HepG2 (cell line): ENCODE measurements at regions not wholly inside any gene's neighbourhood (a gene's known extent, or its start where the extent isn't known, plus 50 kb on each side); places are given as distances from the start of the nearest gene placed in this dataset.

Source experiments
- ATAC-seq: fragments of 200-7000 bp; cut with Tn5 transposase; 3 replicates; pipeline ENCODE4 v1.9.1; 2020; ENCODE audit warnings: mild to moderate bottlenecking, moderate library complexity
- BruUV-seq: library from RNA; stranded (reverse); fragments of 400-500 nt; replicated peaks from 2 replicates; lab custom pipeline; 2021; lab: Mats Ljungman, UMichigan
- CTCF ChIA-PET: fragments of 300-600 bp; formaldehyde crosslinking; extraction: SDS; loops from one replicate; lab custom pipeline; 2021; ENCODE audit warnings: low total read pairs, inconsistent platforms, low intra/inter-chr PET ratio; lab: Yijun Ruan, JAX
- POLR2A ChIA-PET: fragments of 350-600 bp; sonication (Branson Sonifier 250); formaldehyde crosslinking; loops from one replicate; lab custom pipeline; 2020; ENCODE audit warnings: antibody characterized with exemption, inconsistent platforms; lab: Yijun Ruan, JAX
- DNase-seq: peaks from one replicate; pipeline ENCODE4 v3.0.0-alpha.2; 2015; ENCODE audit warnings: low spot score
- FAIRE-seq: peaks from 3 replicates; lab custom pipeline; 2011; peaks lifted over from hg19 to GRCh38; lab: Jason Lieb, UNC
- H2AFZ ChIP-seq: one replicate; pipeline ENCODE4 v1.6.1; 2011; ENCODE audit warnings: low read length, inconsistent platforms
- H3K27ac ChIP-seq: fragments of 300-600 bp; 3 replicates; pipeline ENCODE4 v1.8.0; 2011; ENCODE audit warnings: mixed run types, mild to moderate bottlenecking, mixed read lengths, low read length, inconsistent platforms; ENCODE audit not compliant: insufficient read depth; ENCODE audit errors: extremely low read length
- H3K27me3 ChIP-seq, 2 experiments: fragments of 200-600 bp in 1 of 2; 2 replicates in 1 of 2; 3 replicates in 1 of 2; pipeline versions ENCODE4 v1.6.0 to v1.8.0; 2011; ENCODE audit warnings: low read length in 2 of 2, mild to moderate bottlenecking in 2 of 2, moderate library complexity in 2 of 2, inconsistent platforms in 1 of 2; ENCODE audit not compliant: insufficient read depth in 2 of 2, control insufficient read depth in 1 of 2
- H3K36me3 ChIP-seq, 2 experiments: fragments of 200-600 bp in 1 of 2; replicated peaks in 1 of 2; 2 replicates in 1 of 2; 3 replicates in 1 of 2; pipeline versions ENCODE4 v1.5.1 to v1.8.0; 2011; ENCODE audit warnings: low read length in 2 of 2, inconsistent platforms in 1 of 2; ENCODE audit not compliant: insufficient read depth in 2 of 2, control insufficient read depth in 1 of 2
- H3K4me1 ChIP-seq: 2 replicates; pipeline ENCODE4 v1.5.1; 2012; ENCODE audit warnings: low read length, inconsistent platforms; ENCODE audit not compliant: insufficient read depth
- H3K4me2 ChIP-seq: 2 replicates; pipeline ENCODE4 v1.6.0; 2011; ENCODE audit warnings: low read depth, low read length, inconsistent platforms
- H3K4me3 ChIP-seq, 3 experiments: fragments of 200-600 bp in 1 of 3; sonication (generic), shearing (Covaris generic) in 1 of 3; replicated peaks in 1 of 3; 2 replicates each; pipeline ENCODE4 v1.5.1; 2011 to 2016; ENCODE audit warnings: low read length in 3 of 3, inconsistent platforms in 2 of 3, low read depth in 2 of 3, mild to moderate bottlenecking in 2 of 3, control low read depth in 1 of 3, mixed read lengths in 1 of 3; ENCODE audit not compliant: insufficient read depth in 1 of 3
- H3K79me2 ChIP-seq: one replicate; pipeline ENCODE4 v1.6.1; 2011; ENCODE audit warnings: low read length, inconsistent platforms; ENCODE audit not compliant: insufficient read depth
- H3K9ac ChIP-seq: 2 replicates; pipeline ENCODE4 v1.6.0; 2011; ENCODE audit warnings: mild to moderate bottlenecking, low read depth, low read length, inconsistent platforms; ENCODE audit not compliant: insufficient read depth
- H3K9me3 ChIP-seq: 2 replicates; pipeline ENCODE4 v1.5.1; 2012; ENCODE audit warnings: mild to moderate bottlenecking, low read length
- H4K20me1 ChIP-seq: 2 replicates; pipeline ENCODE4 v1.6.0; 2011; ENCODE audit warnings: inconsistent platforms, mild to moderate bottlenecking, low read length, moderate library complexity; ENCODE audit not compliant: insufficient read depth
- CREB1 ChIP-seq, 2 experiments: fragments of 450-650 bp in 1 of 2; IDR thresholded peaks; 2 replicates each; pipeline ENCODE4 v1.6.1; 2016 to 2017; ENCODE audit warnings: control low read depth in 1 of 2, mild to moderate bottlenecking in 1 of 2, missing compliant biosample characterization in 1 of 2, missing genetic modification characterization in 1 of 2
- DPF2 ChIP-seq: sonication (generic); formaldehyde crosslinking; IDR thresholded peaks from 2 replicates; pipeline ENCODE4 v1.4.0; 2020; ENCODE audit warnings: mild to moderate bottlenecking, low read depth, missing genetic modification reagents, borderline replicate concordance
- EEA1 ChIP-seq: sonication (generic); formaldehyde crosslinking; IDR thresholded peaks from 2 replicates; pipeline ENCODE4 v1.5.1; 2020; ENCODE audit warnings: mild to moderate bottlenecking, missing genetic modification reagents, borderline replicate concordance
- FOXP1 ChIP-seq, 2 experiments: fragments of 450-650 bp in 1 of 2; IDR thresholded peaks; 2 replicates each; pipeline ENCODE4 v1.6.1; 2017 to 2018; ENCODE audit warnings: antibody characterized with exemption in 1 of 2
- GATA4 ChIP-seq: sonication (generic); IDR thresholded peaks from 2 replicates; pipeline ENCODE4 v1.6.1; 2016; ENCODE audit warnings: antibody characterized with exemption, low read depth, borderline replicate concordance
- HNRNPK ChIP-seq: fragments of 200-400 bp; formaldehyde crosslinking; IDR thresholded peaks from 2 replicates; pipeline ENCODE4 v1.6.1; 2018; ENCODE audit warnings: low read length, low read depth, moderate library complexity, mild to moderate bottlenecking; ENCODE audit not compliant: poor library complexity, severe bottlenecking
- MBNL3 ChIP-seq: fragments of 250-450 bp; sonication (Bioruptor Pico); conservative IDR thresholded peaks from 2 replicates; pipeline ENCODE4 v1.8.0; 2022; ENCODE audit warnings: mild to moderate bottlenecking, inconsistent platforms
- MED13 ChIP-seq: sonication (generic); formaldehyde crosslinking; IDR thresholded peaks from 2 replicates; pipeline ENCODE4 v1.5.0; 2020; ENCODE audit warnings: missing genetic modification reagents
- NFE2 ChIP-seq: sonication (generic); formaldehyde crosslinking; IDR thresholded peaks from 2 replicates; pipeline ENCODE4 v1.4.0; 2020; ENCODE audit warnings: missing genetic modification reagents
- SMAD9 ChIP-seq: sonication (generic); formaldehyde crosslinking; IDR thresholded peaks from 2 replicates; pipeline ENCODE4 v1.5.1; 2020; ENCODE audit warnings: mild to moderate bottlenecking, missing genetic modification reagents
- SNAI1 ChIP-seq: sonication (generic); formaldehyde crosslinking; IDR thresholded peaks from 2 replicates; pipeline ENCODE4 v1.5.0; 2020; ENCODE audit warnings: mild to moderate bottlenecking, missing genetic modification reagents, borderline replicate concordance
- ZKSCAN8 ChIP-seq: IDR thresholded peaks from 2 replicates; pipeline ENCODE4 v1.6.1; 2016; ENCODE audit warnings: borderline replicate concordance, missing genetic modification reagents, missing compliant biosample characterization
- ZNF382 ChIP-seq: sonication (generic); formaldehyde crosslinking; IDR thresholded peaks from 2 replicates; pipeline ENCODE4 v1.5.0; 2020; ENCODE audit warnings: missing genetic modification reagents, mild to moderate bottlenecking, borderline replicate concordance
- ZNF512 ChIP-seq: sonication (generic); formaldehyde crosslinking; IDR thresholded peaks from 2 replicates; pipeline ENCODE4 v1.4.0; 2020; ENCODE audit warnings: mild to moderate bottlenecking, missing genetic modification reagents
- ZNF567 ChIP-seq: sonication (generic); formaldehyde crosslinking; IDR thresholded peaks from 2 replicates; pipeline ENCODE4 v1.8.1; 2023; ENCODE audit warnings: mild to moderate bottlenecking, missing genetic modification reagents, borderline replicate concordance
- WGBS: methylation state at CpG from one replicate; pipeline ENCODE4 v1.1.6; 2017; ENCODE audit warnings: low lambda C conversion rate; 5-methylcytosine and 5-hydroxymethylcytosine counted together
- in situ Hi-C: cut with HindIII; loops from 2 replicates; pipeline ENCODE4 v1.10.0; 2017; ENCODE audit warnings: low pct_unique_long_range_greater_than_20kb; ENCODE audit not compliant: extremely low pct_ligation_motif_present
- intact Hi-C: fragments of 100-400 bp; cut with micrococcal nuclease; formaldehyde crosslinking; loops from one replicate; pipeline ENCODE4 v1.10.0; 2022; ENCODE audit not compliant: unreplicated experiment
- TF ChIP-seq, protein P1 (sequence below): sonication (generic); formaldehyde crosslinking; IDR thresholded peaks from 2 replicates; pipeline ENCODE4 v1.4.0; 2020; ENCODE audit warnings: missing genetic modification reagents

GRCh38 chr6:168905451-168906090 lies 348.1 kb downstream of the THBS2 start (continued):
- TF ChIP-seq ZNF512 (no peak), NFE2 (CRISPR knock-in tag) (no peak), MED13 (CRISPR knock-in tag) (no peak), MBNL3 (CRISPR knock-in tag) (no peak), EEA1 (no peak), SNAI1 (CRISPR knock-in tag) (no peak), GATA4 (no peak), ZNF567 (no peak)
- TF ChIP-seq, protein P1, sequence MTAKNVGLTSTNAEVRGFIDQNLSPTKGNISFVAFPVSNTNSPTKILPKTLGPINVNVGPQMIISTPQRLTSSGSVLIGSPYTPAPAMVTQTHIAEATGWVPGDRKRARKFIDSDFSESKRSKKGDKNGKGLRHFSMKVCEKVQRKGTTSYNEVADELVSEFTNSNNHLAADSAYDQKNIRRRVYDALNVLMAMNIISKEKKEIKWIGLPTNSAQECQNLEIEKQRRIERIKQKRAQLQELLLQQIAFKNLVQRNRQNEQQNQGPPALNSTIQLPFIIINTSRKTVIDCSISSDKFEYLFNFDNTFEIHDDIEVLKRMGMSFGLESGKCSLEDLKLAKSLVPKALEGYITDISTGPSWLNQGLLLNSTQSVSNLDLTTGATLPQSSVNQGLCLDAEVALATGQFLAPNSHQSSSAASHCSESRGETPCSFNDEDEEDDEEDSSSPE, result no peak
- TF ChIP-seq, all 625 proteins: peak for 0

DNA sequence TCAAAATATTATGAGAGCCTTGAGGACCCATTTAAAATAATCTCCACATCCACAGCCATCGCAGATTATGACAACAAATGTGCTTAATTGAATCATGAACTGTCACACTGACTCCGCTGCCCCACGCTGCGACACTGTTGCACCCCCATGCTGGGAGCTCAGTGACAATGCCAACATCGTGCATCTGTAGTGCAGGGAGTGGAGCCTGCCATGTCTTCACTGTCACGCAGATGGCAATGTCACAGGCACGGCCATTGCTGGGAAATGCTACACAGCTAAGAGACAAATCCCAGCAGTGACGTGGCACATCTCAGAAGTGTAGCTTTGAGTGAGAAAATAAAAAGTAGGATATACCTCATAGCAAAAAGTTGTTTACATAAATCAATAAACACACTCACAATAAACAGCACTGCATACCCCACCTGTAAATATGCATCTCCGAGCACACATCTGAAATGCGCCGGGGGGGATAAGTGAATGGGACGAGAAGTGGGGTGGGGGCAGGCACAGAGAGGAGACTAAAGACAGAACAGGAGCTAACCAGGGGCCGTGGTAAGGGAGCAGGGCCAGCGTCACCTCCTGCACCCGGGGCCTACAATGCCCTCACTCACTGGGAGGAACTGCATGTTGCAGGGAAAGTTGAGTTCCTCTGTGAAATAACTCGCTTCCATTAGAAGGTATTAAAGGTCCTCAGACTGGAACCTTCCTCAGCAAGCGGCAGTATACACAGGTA lies 349.9 kb downstream of the THBS2 start:
- no peak for TF ChIP-seq HNRNPK
- no peak for TF ChIP-seq ZKSCAN8 (CRISPR knock-in tag)
- no peak for TF ChIP-seq DPF2 (CRISPR knock-in tag)
- TF ChIP-seq CREB1 (IDR thresholded peaks at IDR 0.05), result peak; percentile 73
- TF ChIP-seq CREB1 (CRISPR knock-in tag; IDR thresholded peaks at IDR 0.05), result no peak
- no peak for TF ChIP-seq FOXP1 (IDR thresholded peaks at IDR 0.05)
- no peak for TF ChIP-seq FOXP1 (CRISPR knock-in tag; IDR thresholded peaks at IDR 0.05)
- TF ChIP-seq SMAD9, result no peak
- TF ChIP-seq ZNF382, result no peak
- Histone ChIP-seq H3K79me2 (no peaks in the 10 kb centered on the region), H3K27me3 (peaks cover 5 to 35% of the 10 kb centered on the region in 2 experiments; a peak in 3 of 5 replicates), H3K36me3 (no peaks in the 10 kb centered on the region), H3K27ac (no peak overlapping the region), H4K20me1 (no peaks in the 10 kb centered on the region), H3K4me3 (no peak overlapping the region), H3K9me3 (no peaks in the 10 kb centered on the region), H3K9ac (no peak overlapping the region), H3K4me1 (no peaks in the 10 kb centered on the region), H3K4me2 (no peak overlapping the region), H2AFZ (no peak overlapping the region)
- in situ Hi-C loops (no loop called here), intact Hi-C loops (no loop called here)
- ATAC-seq (no peak), FAIRE-seq (no peak), DNase-seq (no peak)
- CTCF ChIA-PET, result no interaction called here
- 37% methylated on average over 17 of the region's 17 CpGs for WGBS
- POLR2A ChIA-PET, result no interaction called here
- no TSS peak for BruUV-seq
